GM21367 (cell line): ENCODE measurements at regions not wholly inside any gene's neighbourhood (a gene's known extent, or its start where the extent isn't known, plus 50 kb on each side); places are given as distances from the start of the nearest gene placed in this dataset.

Experiments used
- ATAC-seq: cut with Tn5 transposase; IDR thresholded peaks from one replicate; pipeline ENCODE4 v1.9.1; 2021; ENCODE audit not compliant: unreplicated experiment

DNA sequence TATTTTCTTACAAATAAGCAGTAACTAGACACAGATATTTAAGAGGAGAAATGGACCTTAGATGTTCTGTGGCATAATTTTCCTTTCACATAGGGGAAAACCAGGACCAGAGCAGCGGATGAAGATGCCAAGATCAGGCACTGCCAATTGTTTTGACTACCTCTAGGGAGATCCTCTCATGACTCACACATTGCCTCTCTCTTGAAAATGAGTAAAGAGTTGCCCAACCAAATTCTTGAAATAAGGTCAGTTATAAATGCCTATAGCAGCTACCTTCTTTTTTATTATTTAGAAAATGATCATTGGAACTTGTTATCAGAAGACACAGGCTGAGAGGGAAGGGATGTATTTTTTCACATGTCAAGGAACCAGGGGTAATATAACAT is 263.4 kb upstream of the PLEKHG7 start:
- no peak for ATAC-seq

DNA sequence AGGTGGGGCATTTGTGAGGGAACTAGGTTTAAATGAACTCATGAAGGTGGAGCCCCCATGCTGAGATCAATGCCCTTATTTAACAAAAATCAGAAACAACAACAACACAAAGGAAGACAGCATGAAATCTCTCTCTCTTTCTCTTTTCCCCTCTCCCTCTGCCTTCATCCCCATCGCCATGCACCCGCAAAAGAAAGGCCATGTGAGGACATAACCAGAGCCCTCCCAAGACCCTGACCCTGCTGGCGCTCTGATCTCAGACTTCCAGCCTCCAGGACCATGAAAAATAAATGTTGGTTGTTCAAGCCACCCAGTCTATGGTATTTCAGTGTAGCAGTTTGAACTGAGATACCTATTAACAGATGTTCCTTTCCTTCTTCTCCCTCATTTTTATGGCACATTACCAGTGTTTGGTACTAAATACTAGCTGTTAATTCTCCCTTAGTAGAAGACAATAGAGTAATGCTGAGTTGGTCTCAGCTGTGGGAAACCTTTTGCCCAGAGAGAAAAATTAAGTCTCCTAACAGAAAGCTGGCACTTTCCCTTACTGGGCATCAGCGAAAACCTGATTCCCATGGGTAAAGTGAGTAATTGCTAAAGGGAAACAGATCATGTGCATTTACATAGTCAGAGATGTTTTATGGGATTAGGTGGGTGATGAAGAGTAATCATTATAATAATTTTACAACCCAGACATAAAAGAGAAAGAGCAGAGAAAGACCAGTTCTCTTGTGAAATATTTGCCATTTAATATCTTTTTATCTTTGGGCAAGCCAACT is 264.0 kb upstream of the PLEKHG7 start:
- ATAC-seq: no peak

DNA sequence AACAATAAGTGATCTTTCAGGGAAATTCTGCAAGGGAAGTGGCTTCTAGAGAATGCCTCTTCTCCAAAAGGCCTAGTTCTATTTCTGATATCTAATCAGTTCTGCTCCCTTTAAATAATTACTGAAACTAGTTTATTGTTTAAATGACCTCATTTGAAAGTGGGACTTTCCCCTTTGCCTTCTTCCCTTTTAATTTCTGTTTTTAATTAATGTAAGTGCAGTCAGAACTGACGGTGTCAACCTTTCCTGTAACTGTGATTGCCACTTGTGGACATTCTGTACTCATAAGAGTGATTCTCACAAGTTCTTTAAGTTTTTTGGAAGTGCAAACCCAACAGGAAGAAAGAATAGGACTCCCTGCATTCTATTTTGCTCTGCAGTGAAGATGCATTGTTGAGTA is 265.3 kb upstream of the PLEKHG7 start:
- ATAC-seq: no peak

DNA sequence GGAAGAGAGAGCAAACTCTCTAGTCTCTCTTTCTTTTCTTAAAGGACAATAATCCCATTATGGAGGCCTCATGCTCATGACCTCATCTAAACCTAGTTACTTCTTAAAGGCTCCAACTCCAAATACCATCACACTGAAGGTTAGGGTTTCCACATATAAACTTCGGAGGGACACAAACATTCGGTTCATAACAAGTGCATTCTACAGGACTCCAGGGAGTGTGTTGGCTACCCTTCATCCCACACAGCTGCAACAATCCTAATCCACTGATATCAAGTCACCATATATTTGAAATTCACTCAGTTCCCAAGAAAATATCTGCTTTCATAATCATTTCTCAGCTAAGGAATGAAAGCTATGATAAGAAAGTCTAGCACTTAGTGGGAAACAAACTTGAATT is 265.9 kb upstream of the PLEKHG7 start:
- no peak for ATAC-seq

DNA sequence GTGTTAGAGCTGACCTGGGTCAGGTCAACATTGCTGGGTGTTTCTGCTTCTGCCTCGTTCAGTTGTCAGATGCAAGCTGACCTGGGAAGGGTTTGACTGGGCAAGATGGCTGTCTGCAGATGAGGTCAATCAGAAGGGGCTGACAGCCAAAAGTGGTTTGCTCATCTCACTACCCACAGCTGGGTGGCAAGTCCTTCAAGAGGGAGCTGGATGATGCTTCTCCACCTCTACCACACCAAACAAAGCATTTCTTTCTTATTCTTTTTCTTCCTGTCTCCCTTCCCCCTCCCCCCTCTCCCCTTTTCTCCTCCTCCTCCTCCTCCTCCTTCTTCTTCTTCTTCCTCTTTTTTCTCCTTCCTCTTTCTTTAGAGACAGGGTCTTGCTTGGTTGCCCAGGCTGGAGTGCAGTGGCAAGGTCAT is 268.2 kb upstream of the PLEKHG7 start:
- no peak for ATAC-seq

DNA sequence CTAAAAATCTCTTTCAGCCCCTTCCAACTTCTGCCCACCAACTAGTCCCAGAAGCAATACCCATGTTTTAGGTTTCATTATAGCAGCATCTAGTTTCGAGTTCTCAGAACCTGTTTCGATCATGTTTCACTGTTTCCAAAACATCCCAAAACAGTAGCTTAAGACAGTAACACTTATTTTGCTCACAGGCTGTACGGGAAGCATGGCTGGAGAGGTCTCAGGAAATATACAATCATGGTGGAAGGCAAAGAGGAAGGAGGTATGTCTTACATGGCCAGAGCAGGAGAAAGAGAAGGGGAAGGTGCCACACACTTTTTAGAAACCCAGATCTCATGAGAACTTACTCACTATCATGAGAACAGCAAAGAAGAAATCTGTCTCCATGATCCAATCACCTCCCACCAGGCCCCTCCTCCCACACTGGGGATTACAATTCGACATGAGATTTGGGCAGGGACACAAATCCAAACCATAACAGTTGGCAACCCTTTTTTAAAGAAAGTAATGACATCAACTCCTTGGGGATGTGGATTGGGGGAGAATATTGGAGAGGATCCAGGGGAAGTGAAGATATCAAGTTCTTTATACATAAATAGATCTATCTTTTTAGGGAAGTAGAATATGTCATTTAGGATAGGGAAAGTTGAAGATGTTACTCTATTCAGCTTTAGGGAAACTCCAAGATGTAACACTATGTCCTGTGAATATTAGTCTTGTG is 269.9 kb upstream of the PLEKHG7 start:
- ATAC-seq: peak; percentile 77

DNA sequence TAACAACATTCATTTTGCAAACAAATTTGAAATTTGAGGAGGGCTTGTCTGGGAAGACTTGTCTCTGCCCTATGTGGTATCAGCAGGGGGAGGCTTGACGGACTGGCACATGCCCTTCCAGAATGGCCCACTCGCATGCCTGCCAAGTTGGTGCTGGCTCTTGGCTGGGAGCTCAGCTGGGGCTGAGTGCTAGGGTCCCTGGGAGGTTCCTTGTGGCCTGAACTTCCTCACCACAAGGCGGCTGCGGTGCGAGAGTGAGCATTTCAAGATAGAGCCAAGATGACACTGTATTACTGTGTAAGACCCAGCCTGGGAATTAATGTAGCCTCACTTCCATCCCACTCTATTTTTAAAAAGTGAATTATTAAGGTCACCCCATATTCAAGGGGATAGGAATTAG is 271.6 kb upstream of the PLEKHG7 start:
- peak; percentile 51 for ATAC-seq

DNA sequence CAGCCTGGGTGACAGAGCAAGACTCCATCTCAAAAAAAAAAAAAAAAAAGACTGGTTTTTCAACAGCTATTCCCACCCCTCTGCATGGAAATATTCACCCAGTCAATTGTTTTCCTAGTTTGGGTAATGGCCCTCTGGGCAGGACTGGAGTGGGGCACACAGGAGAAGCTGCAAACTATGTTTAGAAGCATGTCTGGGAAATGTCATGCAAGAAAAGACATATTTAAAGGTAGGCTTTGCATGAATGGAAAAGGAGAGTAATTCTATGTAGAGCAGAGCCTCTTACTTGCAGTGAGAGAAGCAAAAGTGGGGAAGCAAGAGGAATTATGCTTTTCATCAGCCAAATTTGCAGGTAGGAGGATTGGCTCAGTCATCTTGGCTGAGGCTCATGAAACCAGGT is 276.5 kb upstream of the PLEKHG7 start:
- ATAC-seq: no peak

DNA sequence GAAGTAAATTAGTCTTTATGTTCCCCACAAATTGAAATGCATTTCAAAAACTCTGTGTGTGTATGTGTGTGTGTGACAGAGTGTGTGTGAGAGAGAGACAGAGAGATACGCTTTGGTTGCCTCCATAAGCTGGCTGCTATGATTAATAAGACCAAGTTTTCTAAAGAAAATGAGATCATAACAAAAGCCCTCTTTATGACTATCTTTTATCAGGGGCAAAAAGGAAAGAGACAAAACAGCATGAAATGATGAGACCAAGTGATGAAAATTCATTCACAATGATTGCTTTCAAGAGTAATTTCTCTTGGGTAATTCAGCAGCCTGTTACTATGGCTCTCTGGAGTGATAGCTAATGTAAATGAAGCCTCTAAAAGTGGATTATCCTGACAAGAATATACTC is 277.6 kb upstream of the PLEKHG7 start:
- no peak for ATAC-seq

DNA sequence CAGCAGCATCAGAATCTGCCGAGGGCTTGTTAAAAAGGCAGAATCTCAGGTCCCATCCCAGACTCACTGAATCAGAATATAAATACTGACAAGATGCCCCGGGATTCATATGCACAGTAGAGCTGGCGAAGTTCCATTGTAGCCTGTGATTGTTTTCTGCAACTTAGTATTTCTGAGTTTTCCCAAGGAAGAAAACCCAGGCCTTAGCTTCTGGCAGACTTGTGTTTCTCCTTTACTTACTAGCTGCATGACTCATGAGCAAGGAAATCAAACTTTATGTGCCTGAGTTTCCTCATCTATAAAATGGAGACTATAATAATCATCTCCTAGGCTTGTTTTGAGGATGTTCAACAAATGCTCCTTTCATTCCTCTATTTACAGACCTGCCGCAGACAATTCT is 278.5 kb upstream of the PLEKHG7 start:
- ATAC-seq: no peak

DNA sequence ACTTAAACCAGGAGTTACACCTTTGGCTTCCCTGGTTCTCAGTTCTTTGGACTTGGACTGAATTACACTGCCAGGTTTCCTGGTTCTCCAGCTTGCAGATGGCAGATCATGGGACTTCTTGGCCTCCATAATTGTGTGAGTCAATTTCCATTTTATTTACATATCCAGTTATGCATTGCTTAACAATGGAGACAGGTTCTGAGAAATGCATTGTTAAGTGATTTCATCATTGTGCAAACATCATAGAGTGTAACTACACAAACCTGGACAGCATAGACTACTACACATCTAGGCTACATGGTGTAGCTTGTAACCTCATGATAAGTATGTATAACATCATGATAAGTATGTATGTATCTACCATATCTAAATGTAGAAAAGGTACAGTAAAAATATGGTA is 276.1 kb upstream of the BTG1 start:
- no peak for ATAC-seq

DNA sequence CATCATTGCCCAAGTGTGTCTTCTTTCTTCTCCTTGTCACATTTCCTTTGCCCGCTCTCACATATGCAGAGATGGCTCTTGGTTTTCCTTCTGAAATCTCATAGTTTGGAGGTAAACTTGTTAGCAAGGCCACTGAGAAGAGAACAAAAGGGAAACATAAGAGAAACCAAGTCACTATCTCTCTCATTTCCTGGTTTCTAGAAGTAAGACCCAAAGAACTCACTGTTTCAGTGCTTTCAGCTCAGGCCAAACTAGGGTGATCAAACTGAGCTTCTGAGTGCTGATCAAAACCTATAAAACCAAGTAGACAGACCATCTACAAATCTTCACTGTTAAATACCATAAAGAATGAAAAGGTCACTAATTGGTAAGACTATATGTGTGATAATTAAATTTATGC is 275.4 kb upstream of the BTG1 start:
- ATAC-seq: peak; percentile 45

DNA sequence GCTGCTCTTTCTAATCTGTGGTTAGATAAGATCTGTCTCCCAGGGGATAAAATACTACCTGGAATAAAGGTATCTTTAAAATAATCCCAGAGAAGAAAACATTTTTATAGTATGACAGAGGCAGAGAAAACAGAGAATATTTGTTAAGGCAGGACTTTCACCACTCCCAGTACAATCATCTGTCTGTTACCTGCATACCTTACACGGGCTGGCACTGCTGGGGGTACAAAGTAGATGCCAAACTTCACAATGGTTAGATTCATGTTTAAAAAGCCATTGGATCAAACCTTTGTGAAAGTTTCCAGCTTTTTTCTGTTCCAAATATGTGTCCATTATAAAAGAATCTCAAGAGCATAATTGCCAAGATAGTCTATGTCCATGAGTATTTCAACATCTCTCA is 273.6 kb upstream of the BTG1 start:
- ATAC-seq: no peak

DNA sequence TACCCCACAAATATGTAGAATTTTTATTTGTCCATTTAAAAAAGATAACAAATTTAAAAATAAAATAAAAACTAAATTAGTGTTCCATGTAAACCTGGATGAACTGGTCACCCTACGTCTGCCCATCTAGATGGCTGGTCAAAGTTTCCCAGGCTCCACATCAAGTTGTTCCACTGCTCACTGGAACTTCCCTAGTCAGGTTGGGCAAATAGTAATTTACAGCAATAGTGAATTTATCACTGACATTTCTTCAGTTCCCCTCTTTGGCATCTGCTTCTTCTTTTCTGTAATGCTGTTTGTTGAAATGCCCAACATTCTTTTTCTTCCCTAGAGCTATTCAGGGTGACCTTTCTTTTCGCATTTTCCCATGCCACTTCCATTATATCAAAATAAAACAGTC is 272.7 kb upstream of the BTG1 start:
- ATAC-seq: no peak

DNA sequence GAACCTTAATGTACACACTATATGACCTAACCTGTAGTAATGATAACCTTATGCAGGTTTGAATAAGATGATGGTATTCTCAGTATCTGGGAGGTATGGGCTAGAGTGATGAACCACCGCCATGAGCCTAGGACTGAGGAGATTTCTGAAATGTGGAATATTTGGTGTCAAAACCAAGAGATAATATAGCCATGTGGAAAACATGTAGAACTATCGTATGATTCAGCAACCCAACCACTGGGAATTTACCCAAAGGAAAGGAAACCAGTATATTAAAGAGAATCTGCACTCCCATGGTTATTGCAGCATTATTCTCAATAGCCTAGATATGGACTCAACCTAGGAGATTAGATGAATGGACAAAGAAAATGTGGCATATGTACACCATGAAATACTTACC is 271.7 kb upstream of the BTG1 start:
- no peak for ATAC-seq

DNA sequence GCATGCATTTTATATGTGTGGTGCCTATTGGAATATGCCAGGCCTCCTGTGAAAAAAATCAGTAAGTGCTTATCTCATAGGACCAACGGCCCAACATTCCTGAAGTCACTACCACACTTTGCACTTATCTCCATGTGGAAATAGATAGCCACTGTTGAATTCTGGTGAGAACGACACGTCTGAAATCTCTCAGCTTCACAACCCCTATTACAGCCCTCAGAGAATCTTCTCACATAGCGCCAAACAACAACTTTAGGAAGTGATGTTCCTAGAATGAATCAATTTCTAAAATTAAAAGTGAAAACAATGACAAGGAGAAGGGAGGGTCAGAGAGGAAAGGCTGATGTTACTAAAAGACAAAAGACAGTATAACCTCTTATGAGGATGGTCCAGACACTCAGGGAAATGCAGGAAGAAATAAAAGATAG is 270.8 kb upstream of the BTG1 start:
- no peak for ATAC-seq

DNA sequence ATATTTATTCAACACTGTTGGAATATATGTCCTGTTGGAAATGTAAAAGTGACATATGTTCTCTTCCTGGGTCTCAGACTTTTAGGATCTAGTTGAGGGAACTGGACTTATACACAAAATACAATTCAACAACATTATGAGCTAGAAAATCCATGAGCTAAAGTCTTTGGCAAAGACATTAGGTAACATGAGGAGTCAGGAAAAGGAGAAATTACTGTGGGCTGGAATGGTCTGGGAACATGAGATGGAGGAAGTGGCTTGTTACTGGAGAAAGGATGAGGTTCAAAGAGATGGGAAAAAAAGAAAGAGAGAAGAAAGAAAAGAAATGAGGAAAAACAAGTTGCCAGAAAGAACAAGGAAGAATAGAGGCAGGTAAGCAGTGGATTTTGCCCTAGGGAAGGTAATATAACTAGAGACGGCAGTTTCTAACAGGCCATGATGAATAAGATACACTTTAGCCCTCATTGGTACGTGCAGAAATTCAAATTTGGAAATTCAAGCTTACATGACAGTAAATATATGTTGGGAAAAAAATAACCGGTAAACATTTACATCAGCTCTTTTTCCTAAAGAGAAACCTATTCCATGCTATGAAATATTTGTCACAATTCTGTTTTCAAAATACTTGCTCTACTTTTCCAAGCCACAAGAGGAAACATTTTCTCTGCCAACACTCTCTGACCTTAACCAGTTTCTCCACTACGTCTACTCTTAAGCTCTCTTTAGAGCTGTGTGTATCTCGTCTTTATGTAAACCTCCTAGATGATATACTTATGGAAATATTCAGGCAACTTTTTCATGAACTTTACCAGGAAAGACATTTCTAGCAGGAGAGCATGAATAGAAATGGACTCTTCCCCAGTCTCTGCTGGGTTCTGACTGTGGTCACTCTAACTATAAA is 268.8 kb upstream of the BTG1 start:
- no peak for ATAC-seq

DNA sequence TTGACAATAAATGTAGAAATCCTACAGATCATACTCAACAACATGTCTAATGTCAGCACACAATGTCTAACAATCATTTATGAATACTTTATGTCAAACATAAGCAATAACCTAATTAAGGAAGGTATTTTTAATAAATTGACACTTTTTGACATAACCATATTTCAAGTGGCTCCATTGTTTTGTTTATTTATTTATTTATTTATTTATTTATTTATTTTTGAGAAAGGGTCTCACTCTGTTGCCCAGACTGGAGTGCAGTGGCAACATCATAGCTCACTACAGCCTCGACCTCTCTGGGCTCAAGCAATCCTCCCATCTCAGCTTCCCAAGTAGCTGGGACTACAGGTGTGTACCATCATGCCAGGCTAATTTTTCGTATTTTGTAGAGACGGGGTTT is 267.6 kb upstream of the BTG1 start:
- no peak for ATAC-seq

DNA sequence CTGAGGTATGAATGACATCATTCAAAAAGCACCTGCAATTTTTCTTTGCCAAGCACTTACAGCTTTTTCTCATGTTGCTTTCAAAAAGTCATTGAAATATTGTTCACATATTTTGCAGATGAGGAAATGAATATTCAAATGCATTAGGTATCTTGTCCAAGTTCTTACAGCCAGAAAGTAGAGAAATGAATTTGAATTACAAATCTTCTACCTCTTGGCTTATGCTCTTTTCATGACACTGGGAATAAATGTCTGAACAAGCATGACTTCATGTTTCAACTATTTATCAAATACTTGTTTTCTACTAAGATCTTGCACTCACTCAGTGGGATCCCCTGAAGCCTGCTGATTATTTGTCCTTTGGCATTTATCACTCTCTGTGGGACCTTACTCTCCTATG is 267.2 kb upstream of the BTG1 start:
- no peak for ATAC-seq

DNA sequence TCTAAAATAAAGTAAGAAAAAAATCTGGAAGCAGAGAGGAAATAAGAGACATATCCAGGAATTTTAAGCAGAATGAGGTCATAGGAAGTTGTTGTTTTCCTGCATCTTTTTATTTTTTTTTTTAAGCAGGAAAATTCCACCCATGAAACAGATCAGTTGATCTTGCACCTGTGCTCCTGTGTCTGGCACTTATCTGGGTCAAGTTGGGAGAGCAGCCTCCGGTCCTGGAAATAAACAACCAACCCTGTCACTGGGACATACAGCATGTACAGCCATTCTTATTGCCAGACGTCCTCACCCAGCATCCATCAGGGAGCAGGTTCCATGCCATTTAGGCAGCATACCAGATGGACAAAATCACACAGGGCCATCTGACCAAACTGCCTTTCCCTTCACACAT is 266.0 kb upstream of the BTG1 start:
- ATAC-seq: no peak

DNA sequence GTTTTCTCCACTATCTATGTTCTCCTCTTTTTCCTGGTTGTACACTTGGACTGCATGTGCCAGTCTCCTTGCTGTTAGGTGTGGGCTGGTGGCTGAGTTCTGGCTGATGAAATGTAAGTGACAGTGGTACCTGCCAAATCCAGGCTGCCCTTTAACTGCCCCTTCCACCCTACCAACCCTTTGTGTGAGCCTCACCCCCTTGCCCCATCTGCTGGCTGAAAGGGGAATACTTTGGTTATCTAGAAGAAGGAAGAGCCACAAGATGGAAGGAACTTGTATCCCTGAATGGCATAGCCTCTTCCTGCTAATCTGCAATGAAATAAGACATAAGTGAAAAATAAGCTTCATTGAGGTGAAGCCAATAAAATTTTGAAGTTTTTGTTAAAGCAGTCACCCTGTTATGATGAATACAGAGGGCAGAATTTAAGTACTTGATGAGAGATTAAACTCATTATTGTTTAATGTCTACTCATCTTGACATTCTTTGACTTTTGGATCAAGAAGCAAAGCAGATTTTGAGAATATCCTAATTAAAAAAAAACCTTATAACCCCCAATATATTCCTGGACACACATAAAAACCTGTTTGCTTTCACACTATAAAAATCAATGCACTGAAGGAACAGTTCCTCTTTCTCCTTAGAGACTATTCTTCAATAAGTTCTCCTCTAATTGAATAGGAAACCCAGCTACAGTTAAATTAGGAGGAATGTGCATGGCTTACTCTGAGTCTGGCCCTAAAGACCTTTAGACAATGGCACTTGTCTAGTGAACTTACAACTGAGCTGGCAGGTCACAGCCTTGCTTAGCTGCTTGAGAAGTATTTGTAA is 262.6 kb upstream of the BTG1 start:
- ATAC-seq: no peak
